Right hindlimb (tissue), 1 donor: ENCODE measurements at regions not wholly inside any gene's neighbourhood (a gene's known extent, or its start where the extent isn't known, plus 50 kb on each side); places are given as distances from the start of the nearest gene placed in this dataset.

Source experiments
- DNase-seq: peaks from one replicate; pipeline ENCODE4 v3.0.0-alpha.2; 2018

DNA sequence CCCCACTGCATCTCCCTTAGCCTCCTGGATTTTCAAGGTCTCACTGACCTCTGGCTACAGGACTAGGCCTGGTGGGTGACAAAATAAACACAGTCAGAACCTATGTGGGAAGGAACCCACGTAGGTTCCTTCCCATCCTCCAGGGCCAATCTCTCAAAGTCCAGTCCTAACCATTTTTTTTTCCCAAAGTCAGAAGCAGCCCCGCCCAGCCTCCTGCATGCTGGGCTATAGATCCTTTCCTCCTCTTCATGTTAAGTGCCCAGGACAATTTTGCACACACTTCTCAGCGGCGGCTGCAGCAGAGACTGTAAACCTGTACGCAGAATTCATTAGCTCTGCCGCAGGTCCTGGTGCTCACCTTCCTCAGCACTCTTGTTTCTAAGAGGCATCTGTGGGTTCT is 285.8 kb downstream of the NPIPA8 start:
- no peak for DNase-seq

GRCh38 chr16:18050234-18050633 is 286.3 kb downstream of the NPIPA8 start:
- no peak for DNase-seq

DNA sequence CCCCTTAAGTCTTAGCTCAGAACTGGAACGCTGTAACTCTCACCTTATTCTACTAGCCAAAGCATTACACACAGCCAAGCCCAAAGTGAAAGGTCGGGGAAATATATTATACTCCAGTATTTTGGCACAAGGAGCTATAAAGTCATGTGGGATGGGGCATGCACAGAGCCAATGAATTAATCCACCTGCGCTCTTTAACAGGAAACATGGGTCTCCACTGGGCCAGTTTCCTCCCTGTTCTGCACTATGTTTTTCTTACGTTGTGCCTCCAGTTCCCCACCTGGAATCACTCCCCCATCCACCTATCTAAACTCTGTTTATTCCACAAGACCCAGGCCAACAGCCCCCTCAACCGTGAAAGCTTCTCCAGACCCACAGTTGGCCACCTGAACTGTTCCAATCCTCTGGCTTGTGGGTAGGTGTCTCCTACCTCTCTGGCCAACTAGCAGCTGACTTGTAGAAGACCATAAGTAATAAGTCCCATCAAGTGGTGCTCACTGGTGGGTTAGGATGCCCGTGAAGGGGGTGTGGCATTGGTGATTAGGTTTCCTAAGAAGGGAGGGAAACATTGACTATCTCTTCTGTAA is 286.9 kb downstream of the NPIPA8 start:
- no peak for DNase-seq

GRCh38 chr16:18048853-18049546 is 287.5 kb downstream of the NPIPA8 start:
- peak; percentile 32 for DNase-seq

GRCh38 chr16:18047761-18048160 is 288.8 kb downstream of the NPIPA8 start:
- DNase-seq = no peak

- DNase-seq = no peak
Observed at GRCh38 chr16:18045356-18045755, 291.2 kb downstream of the NPIPA8 start.

GRCh38 chr16:18041864-18042834 is 294.4 kb downstream of the NPIPA8 start:
- no peak for DNase-seq

GRCh38 chr16:18039931-18040330 is 296.6 kb downstream of the NPIPA8 start:
- DNase-seq = no peak

GRCh38 chr16:18037051-18037450 is 299.5 kb downstream of the NPIPA8 start:
- DNase-seq = no peak

DNA sequence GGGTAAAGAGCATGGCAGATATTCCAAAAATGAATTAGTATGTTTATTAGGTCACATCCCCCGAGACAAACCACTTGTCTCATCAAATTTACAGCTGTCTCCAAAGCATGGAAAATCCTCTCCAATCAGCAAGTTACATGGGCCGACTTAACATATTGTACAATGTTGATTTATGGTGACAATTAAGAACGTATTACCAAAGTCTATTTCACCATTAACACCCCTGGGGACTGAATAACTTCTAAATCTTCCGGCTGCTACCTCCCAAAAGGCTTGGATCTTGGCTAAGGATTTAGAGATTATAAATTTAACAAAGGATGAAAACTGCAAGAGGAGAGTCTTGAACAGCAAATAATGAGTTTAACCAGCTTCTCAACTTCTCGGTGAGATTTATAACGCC is 311.9 kb downstream of the NPIPA8 start:
- no peak for DNase-seq

- DNase-seq = no peak
Observed at GRCh38 chr16:18018376-18018775, 318.2 kb downstream of the NPIPA8 start.

- DNase-seq = no peak
Observed at GRCh38 chr16:18013863-18014262, 322.7 kb downstream of the NPIPA8 start.

DNA sequence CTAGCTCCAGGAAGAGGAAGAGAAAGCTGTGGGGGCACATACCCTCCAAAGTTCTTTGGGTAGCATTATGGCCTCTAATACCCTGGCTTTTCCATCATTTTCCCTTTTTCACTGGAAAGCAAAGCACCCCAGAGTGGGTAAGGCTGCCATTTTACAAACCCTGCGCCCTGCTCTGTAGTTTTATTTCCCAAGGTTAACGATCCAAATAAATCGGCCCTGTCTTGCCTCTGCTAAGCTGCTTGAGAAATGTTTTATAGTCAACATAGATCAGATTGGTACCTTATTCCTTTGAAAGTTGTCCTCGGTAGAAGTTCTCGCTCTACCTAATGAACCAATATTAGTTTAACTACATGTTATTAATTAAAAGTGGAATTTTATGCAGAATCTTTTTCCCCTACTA is 328.2 kb downstream of the NPIPA8 start:
- no peak for DNase-seq

DNA sequence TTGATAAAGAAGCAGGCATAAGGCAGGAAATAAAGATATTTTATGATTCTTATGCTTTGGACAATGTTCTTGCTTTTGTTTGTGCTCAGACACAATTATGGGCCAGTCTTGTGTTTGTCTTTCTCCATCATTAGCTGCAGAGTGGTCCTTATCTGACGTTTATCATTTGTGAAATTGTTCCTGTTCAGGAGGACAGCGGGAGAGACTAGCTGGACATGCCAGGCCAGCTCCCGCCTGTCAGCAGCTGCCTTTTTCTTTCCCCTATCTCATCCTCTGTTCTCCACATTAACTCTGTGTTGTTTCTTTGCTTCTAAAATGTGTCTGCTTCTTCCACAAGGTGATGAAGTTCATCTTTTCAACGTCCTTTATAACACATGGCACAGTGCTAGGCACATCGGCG is 333.5 kb downstream of the NPIPA8 start:
- no peak for DNase-seq

DNA sequence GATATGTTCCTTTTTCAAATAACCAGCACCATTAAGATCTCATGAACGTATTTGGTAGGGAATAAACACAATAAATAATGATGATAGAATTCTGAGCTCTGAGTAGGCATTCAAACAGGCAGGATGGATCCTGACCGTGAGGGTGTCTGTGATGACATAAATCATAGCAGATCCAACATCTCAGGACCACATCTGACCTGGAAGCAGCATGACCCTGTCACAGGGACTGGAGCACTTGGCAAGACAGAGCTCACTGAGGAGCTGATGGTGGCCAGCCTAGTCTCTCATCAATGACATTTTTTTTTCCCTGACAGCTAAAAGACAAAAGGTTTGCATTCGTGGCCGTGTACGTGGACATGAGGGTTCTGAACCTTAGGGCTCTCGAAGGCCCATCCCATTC is 337.5 kb downstream of the NPIPA8 start:
- DNase-seq = no peak

- no peak for DNase-seq
Observed at GRCh38 chr16:17998550-17998949, 338.0 kb downstream of the NPIPA8 start.

DNA sequence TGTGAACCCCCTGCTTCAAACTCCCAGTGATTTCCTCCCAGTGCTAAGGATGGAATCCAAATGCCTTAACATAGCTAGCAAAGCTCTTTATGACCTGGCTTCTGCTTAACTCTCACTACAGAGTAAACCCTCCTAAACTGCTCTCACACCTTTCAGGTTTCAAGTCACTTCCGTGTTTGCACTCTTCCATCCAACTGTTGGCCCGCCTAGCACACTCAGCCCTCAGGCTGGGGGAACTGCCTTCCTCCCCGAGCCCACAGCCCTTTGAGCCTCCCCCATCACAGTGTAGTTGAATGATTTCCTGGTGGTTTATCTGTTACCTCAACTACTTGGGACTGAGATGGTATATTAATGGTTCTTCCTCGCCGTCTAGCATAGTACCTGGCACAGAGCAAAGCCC is 342.5 kb downstream of the NPIPA8 start:
- DNase-seq = no peak

- no peak for DNase-seq
Observed at GRCh38 chr16:17992416-17992815, 344.1 kb downstream of the NPIPA8 start.

DNA sequence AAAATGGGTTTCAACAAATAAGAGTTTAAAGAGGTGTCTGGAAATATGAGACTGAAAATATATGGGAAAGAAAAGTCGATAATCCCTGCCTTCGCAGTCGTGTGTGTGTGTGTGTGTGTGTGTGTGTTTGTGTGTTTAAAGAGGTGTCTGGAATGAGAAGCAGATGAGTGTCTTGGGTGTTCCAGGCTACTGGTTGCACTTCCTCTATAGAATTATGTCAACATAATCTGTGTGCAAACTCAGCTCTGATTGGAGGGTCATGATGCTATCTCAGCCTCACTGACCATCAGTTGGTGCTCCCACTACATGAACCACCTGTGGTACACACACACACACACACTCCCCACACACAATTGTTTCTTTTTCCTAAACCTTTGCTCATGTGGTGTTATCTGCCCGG is 347.3 kb downstream of the NPIPA8 start:
- DNase-seq = no peak

- no peak for DNase-seq
Observed at GRCh38 chr16:17988839-17989238, 347.7 kb downstream of the NPIPA8 start.

- DNase-seq = no peak
Observed at GRCh38 chr16:17986991-17987390, 349.5 kb downstream of the NPIPA8 start.

DNA sequence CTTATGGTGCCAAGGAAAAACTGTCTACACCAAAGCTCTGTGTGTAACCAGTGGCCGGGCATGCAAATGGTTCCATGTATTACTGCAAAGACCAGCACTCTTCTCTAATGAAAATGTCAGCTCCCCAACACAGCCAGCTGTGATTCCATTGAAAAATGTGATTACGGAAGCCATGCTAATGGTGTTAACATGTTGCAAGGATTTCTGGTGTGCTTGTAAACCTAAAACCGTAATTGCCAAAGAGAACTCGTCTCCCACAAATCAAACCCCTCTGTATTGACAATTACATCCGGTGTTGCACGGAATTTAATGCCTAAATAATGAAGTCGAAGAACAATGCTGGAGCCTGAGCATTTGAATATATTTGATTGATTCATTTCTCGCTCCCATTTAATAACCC is 351.7 kb downstream of the NPIPA8 start:
- no peak for DNase-seq

DNA sequence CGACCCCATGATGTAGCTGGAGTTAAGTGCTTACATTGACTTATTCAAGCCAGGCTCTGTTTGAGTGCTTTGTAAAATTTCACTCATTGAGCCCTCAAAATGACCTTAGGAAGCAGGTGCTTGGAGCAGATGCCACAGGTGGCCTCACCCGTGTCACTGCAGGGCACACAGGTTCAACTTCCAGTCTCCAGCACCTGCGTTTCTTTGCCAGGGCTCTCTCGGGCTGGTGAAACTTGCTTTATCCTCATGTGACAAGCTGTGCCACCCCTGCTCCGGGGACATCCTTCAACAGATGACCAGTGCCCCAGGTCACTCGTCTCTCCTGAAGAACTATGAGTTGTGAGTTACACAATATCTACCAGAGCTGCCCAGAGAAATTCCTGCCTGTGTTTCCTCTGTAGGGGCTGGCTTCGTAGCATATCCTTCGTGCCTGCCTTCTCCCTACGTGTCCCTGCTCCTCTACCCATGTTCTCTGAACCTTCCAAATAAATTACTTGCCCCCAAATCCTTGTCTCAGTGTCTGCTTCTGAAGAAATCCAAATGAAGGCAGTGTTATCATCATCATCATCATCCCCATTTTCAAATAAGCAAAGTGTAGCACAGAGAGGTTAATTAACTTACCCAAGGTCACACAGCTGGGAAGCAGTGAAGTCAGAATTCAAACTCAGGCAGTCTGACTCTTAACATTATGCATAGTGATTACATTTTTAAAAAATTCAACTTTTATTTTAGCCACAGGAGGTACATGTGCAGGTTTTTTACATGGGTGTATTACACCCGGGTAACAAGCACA is 352.5 kb downstream of the NPIPA8 start:
- DNase-seq = no peak
